ENCODE measurements at regions not wholly inside any gene's neighbourhood (a gene's known extent, or its start where the extent isn't known, plus 50 kb on each side); places are given as distances from the start of the nearest gene placed in this dataset.

- TF ChIP-seq CTCF (IDR thresholded peaks at IDR 0.05 in 8 of 11, conservative IDR thresholded peaks at IDR 0.05 in 3 of 11): no peak
- TF ChIP-seq POLR2AphosphoS5 (IDR thresholded peaks at IDR 0.05): no peak
- TF ChIP-seq POLR2A (IDR thresholded peaks at IDR 0.05): no peak
Observed at GRCh38 chr21:26707246-26707645, 134.2 kb upstream of the CYYR1 start.

Measured in spleen (tissue), 7 donors.